H9 (cell line): ENCODE measurements at regions not wholly inside any gene's neighbourhood (a gene's known extent, or its start where the extent isn't known, plus 50 kb on each side); places are given as distances from the start of the nearest gene placed in this dataset.

Experiments
- DNase-seq: peaks from one replicate; pipeline ENCODE4 v3.0.0-alpha.2; 2017
- H2AFZ ChIP-seq: one replicate; pipeline ENCODE4 v1.6.1; 2013; ENCODE audit warnings: mild to moderate bottlenecking, low read length, control low read depth, moderate library complexity
- H2AK5ac ChIP-seq: 2 replicates; pipeline ENCODE4 v1.6.1; 2013; ENCODE audit warnings: low read length, control low read depth, mixed read lengths; ENCODE audit not compliant: insufficient read length
- H2BK120ac ChIP-seq: one replicate; pipeline ENCODE4 v1.6.1; 2013; ENCODE audit warnings: low read depth, mild to moderate bottlenecking, low read length, control low read depth, inconsistent platforms; ENCODE audit not compliant: poor library complexity, severe bottlenecking
- H2BK12ac ChIP-seq: 2 replicates; pipeline ENCODE4 v1.6.1; 2013; ENCODE audit warnings: low read length, control low read depth, mixed read lengths, low read depth; ENCODE audit not compliant: insufficient read length
- H2BK15ac ChIP-seq: 2 replicates; pipeline ENCODE4 v1.6.1; 2013; ENCODE audit warnings: low read depth, low read length, control low read depth
- H2BK20ac ChIP-seq: one replicate; pipeline ENCODE4 v1.6.1; 2013; ENCODE audit warnings: low read depth, mild to moderate bottlenecking, low read length, control low read depth, inconsistent platforms; ENCODE audit not compliant: poor library complexity, severe bottlenecking
- H2BK5ac ChIP-seq: 2 replicates; pipeline ENCODE4 v1.6.1; 2013; ENCODE audit warnings: low read length, control low read depth, mixed read lengths; ENCODE audit not compliant: insufficient read length
- H3K14ac ChIP-seq: 2 replicates; pipeline ENCODE4 v1.6.1; 2013; ENCODE audit warnings: low read length, control low read depth; ENCODE audit not compliant: insufficient read depth
- H3K18ac ChIP-seq: 2 replicates; pipeline ENCODE4 v1.6.1; 2013; ENCODE audit warnings: low read depth, mild to moderate bottlenecking, mixed read lengths, low read length, control low read depth; ENCODE audit not compliant: insufficient read length
- H3K23ac ChIP-seq: 2 replicates; pipeline ENCODE4 v1.6.1; 2013; ENCODE audit warnings: low read length, control low read depth, mixed read lengths, low read depth; ENCODE audit not compliant: insufficient read length
- H3K23me2 ChIP-seq: 2 replicates; pipeline ENCODE4 v1.6.1; 2013; ENCODE audit warnings: low read depth, mild to moderate bottlenecking, mixed read lengths, low read length, control low read depth; ENCODE audit not compliant: insufficient read length, poor library complexity, severe bottlenecking
- H3K27ac ChIP-seq: 2 replicates; pipeline ENCODE4 v1.5.1; 2013; ENCODE audit warnings: low read length, control low read depth, mixed read lengths, low read depth; ENCODE audit not compliant: insufficient read length
- H3K27me3 ChIP-seq: 2 replicates; pipeline ENCODE4 v1.6.1; 2013; ENCODE audit warnings: low read length, control low read depth, inconsistent platforms; ENCODE audit not compliant: insufficient read depth
- H3K4ac ChIP-seq: 2 replicates; pipeline ENCODE4 v1.6.1; 2013; ENCODE audit warnings: low read depth, mild to moderate bottlenecking, control low read depth, inconsistent platforms, low read length, moderate library complexity
- H3K4me1 ChIP-seq: 2 replicates; pipeline ENCODE4 v1.6.1; 2013; ENCODE audit warnings: low read length, control low read depth, inconsistent platforms; ENCODE audit not compliant: insufficient read depth
- H3K4me2 ChIP-seq: 2 replicates; pipeline ENCODE4 v1.6.1; 2013; ENCODE audit warnings: low read length, control low read depth, mixed read lengths; ENCODE audit not compliant: insufficient read length, insufficient read depth
- H3K56ac ChIP-seq: 2 replicates; pipeline ENCODE4 v1.6.1; 2013; ENCODE audit warnings: low read depth, mild to moderate bottlenecking, mixed read lengths, low read length, control low read depth; ENCODE audit not compliant: insufficient read length
- H3K79me1 ChIP-seq: 2 replicates; pipeline ENCODE4 v1.6.1; 2013; ENCODE audit warnings: low read depth, mild to moderate bottlenecking, moderate library complexity, low read length, control low read depth, inconsistent platforms; ENCODE audit not compliant: insufficient read depth, poor library complexity, severe bottlenecking
- H3K79me2 ChIP-seq: 2 replicates; pipeline ENCODE4 v1.6.1; 2013; ENCODE audit warnings: low read length, control low read depth, inconsistent platforms; ENCODE audit not compliant: insufficient read depth
- H3K9ac ChIP-seq: 2 replicates; pipeline ENCODE4 v1.6.1; 2013; ENCODE audit warnings: low read length, control low read depth, mixed read lengths; ENCODE audit not compliant: insufficient read length; ENCODE audit errors: extremely low read depth
- H3K9me3 ChIP-seq: one replicate; pipeline ENCODE4 v1.6.1; 2013; ENCODE audit warnings: low read depth, low read length, inconsistent platforms; ENCODE audit not compliant: control insufficient read depth
- H3T11ph ChIP-seq: one replicate; pipeline ENCODE4 v1.6.1; 2013; ENCODE audit warnings: mild to moderate bottlenecking, low read length, control low read depth, inconsistent platforms
- H4K20me1 ChIP-seq: one replicate; pipeline ENCODE4 v1.6.1; 2013; ENCODE audit not compliant: control insufficient read depth, insufficient read length, insufficient read depth
- H4K5ac ChIP-seq: 2 replicates; pipeline ENCODE4 v1.6.1; 2013; ENCODE audit warnings: low read depth, mild to moderate bottlenecking, mixed read lengths, low read length, control low read depth; ENCODE audit not compliant: insufficient read length
- H4K8ac ChIP-seq: replicated peaks from 2 replicates; pipeline ENCODE4 v1.6.1; 2013; ENCODE audit warnings: low read length, control low read depth, mixed read lengths, low read depth; ENCODE audit not compliant: insufficient read length
- H4K91ac ChIP-seq: 2 replicates; pipeline ENCODE4 v1.6.1; 2013; ENCODE audit warnings: low read depth, mild to moderate bottlenecking, moderate library complexity, mixed read lengths, low read length, control low read depth; ENCODE audit not compliant: insufficient read length
- H3K27ac Mint-ChIP-seq, 3 experiments: 2 replicates in 2 of 3; 3 replicates in 1 of 3; pipeline ENCODE4 v1.8.0; 2020 to 2021; ENCODE audit warnings: mixed read lengths in 3 of 3, mild to moderate bottlenecking in 1 of 3, moderate library complexity in 1 of 3
- H3K27me3 Mint-ChIP-seq: 2 replicates; pipeline ENCODE4 v1.8.0; 2021; ENCODE audit warnings: low read depth, mild to moderate bottlenecking, moderate library complexity, mixed read lengths
- H3K36me3 Mint-ChIP-seq, 3 experiments: 2 replicates in 2 of 3; 3 replicates in 1 of 3; pipeline ENCODE4 v1.8.0; 2020 to 2021; ENCODE audit warnings: low read depth in 3 of 3, mixed read lengths in 3 of 3; ENCODE audit not compliant: insufficient read depth in 1 of 3
- H3K4me1 Mint-ChIP-seq, 2 experiments: 2 replicates each; pipeline ENCODE4 v1.8.0; 2020; ENCODE audit warnings: mixed read lengths in 2 of 2
- H3K4me3 Mint-ChIP-seq, 2 experiments: 2 replicates in 1 of 2; 3 replicates in 1 of 2; pipeline ENCODE4 v1.8.0; 2020 to 2021; ENCODE audit warnings: mild to moderate bottlenecking in 2 of 2, mixed read lengths in 2 of 2, moderate library complexity in 1 of 2
- H3K9me3 Mint-ChIP-seq, 2 experiments: 2 replicates in 1 of 2; 3 replicates in 1 of 2; pipeline ENCODE4 v1.8.0; 2020; ENCODE audit warnings: mild to moderate bottlenecking in 2 of 2, mixed read lengths in 2 of 2, moderate library complexity in 1 of 2
- CTCF ChIP-seq: fragments of 200-600 bp; sonication (generic); conservative IDR thresholded peaks from 3 replicates; pipeline ENCODE4 v1.8.0; 2021; ENCODE audit warnings: antibody characterized with exemption, mild to moderate bottlenecking
- WGBS: extraction: QIAGEN DNeasy Blood & Tissue Kit; methylation state at CpG from one replicate; pipeline ENCODE4 v1.1.7; 2013; ENCODE audit warnings: missing lambda C conversion rate, low lambda C conversion rate, mixed read lengths; ENCODE audit not compliant: insufficient read length; ENCODE audit errors: extremely low coverage; 5-methylcytosine and 5-hydroxymethylcytosine counted together

GRCh38 chr18:40061086-40061485, 1893.9 kb upstream of the PIK3C3 start:
- no CpG with 5 or more reads among the region's 2 CpGs for WGBS
- no peak for TF ChIP-seq CTCF
- Histone ChIP-seq H2BK12ac (no peak overlapping the region), H2AFZ (no peak overlapping the region), H3K4me2 (no peak overlapping the region), H3K56ac (no peak overlapping the region), H2BK5ac (no peak overlapping the region), H4K5ac (no peak overlapping the region), H3K9me3 (no peaks in the 10 kb centered on the region), H3K18ac (no peak overlapping the region), H4K8ac (no peak overlapping the region), H3K23ac (no peak overlapping the region), H3T11ph (no peak overlapping the region), H2BK20ac (no peak overlapping the region), H3K79me1 (no peaks in the 10 kb centered on the region), H2BK120ac (no peak overlapping the region), H3K27ac (no peak overlapping the region), H3K23me2 (no peaks in the 10 kb centered on the region), H3K4me1 (no peaks in the 10 kb centered on the region), H2BK15ac (no peak overlapping the region), H3K4ac (no peak overlapping the region), H3K14ac (no peak overlapping the region), H3K27me3 (no peaks in the 10 kb centered on the region), H4K91ac (no peak overlapping the region), H3K79me2 (no peaks in the 10 kb centered on the region), H4K20me1 (no peaks in the 10 kb centered on the region), H3K9ac (no peak overlapping the region), H2AK5ac (no peak overlapping the region)
- Mint-ChIP-seq H3K4me1 (peaks cover 2 to 6% of the 10 kb centered on the region in 2 experiments; a peak in 2 of 4 replicates), H3K4me3 (no peak overlapping the region), H3K36me3 (no peaks in the 10 kb centered on the region), H3K9me3 (no peaks in the 10 kb centered on the region), H3K27ac (no peak overlapping the region), H3K27me3 (no peaks in the 10 kb centered on the region)
- DNase-seq, result no peak
